Keratinocyte (primary cell): ENCODE measurements at regions not wholly inside any gene's neighbourhood (a gene's known extent, or its start where the extent isn't known, plus 50 kb on each side); places are given as distances from the start of the nearest gene placed in this dataset.

ENCODE experiments used
- CTCF ChIP-seq, 3 experiments: IDR thresholded peaks in 1 of 3; conservative IDR thresholded peaks in 1 of 3; optimal IDR thresholded peaks in 1 of 3; 2 replicates in 2 of 3; 3 replicates in 1 of 3; pipeline versions ENCODE3 to v1.5.1; 2011; ENCODE audit warnings: low read length in 3 of 3, mild to moderate bottlenecking in 3 of 3, moderate library complexity in 2 of 3, control low read depth in 1 of 3, inconsistent platforms in 1 of 3; ENCODE audit not compliant: insufficient read depth in 2 of 3; ENCODE audit errors: extremely low read depth in 1 of 3
- EZH2 ChIP-seq: IDR thresholded peaks from one replicate; pipeline ENCODE4 v1.6.1; 2012; ENCODE audit warnings: inconsistent platforms, mild to moderate bottlenecking, low read length, moderate library complexity

DNA sequence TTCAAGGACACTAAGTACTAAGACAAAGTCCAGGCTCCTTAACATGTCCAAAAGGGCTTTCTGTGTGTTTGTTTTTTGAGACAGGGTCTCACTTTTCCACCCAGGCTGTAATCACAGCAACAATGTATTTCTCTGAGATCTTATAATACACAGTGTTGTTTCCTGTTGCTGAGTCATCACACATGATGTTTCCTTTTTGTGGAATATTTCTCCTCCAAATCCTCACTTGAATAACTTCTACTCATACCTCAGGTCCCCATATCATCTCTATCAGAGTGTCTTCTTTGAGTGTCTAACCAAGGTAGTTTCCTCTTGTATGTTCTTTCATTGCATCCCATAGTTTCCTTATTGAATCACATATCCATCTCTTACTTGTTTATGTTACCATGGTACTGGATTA, 632.0 kb upstream of the PIK3C3 start:
- TF ChIP-seq CTCF (optimal IDR thresholded peaks at IDR 0.05 in 1 of 3, IDR thresholded peaks at IDR 0.05 in 1 of 3, conservative IDR thresholded peaks at IDR 0.05 in 1 of 3; ENCODE audit: extremely low read depth in 1 of 3, insufficient read depth in 2 of 3, low read length in 3 of 3) (no peak), EZH2 (no peak)
